H9 (cell line): ENCODE measurements at regions not wholly inside any gene's neighbourhood (a gene's known extent, or its start where the extent isn't known, plus 50 kb on each side); places are given as distances from the start of the nearest gene placed in this dataset.

Experiments used
- DNase-seq: peaks from one replicate; pipeline ENCODE4 v3.0.0-alpha.2; 2017
- H2AFZ ChIP-seq: one replicate; pipeline ENCODE4 v1.6.1; 2013; ENCODE audit warnings: mild to moderate bottlenecking, low read length, control low read depth, moderate library complexity
- H2AK5ac ChIP-seq: 2 replicates; pipeline ENCODE4 v1.6.1; 2013; ENCODE audit warnings: low read length, control low read depth, mixed read lengths; ENCODE audit not compliant: insufficient read length
- H2BK120ac ChIP-seq: one replicate; pipeline ENCODE4 v1.6.1; 2013; ENCODE audit warnings: low read depth, mild to moderate bottlenecking, low read length, control low read depth, inconsistent platforms; ENCODE audit not compliant: poor library complexity, severe bottlenecking
- H2BK12ac ChIP-seq: 2 replicates; pipeline ENCODE4 v1.6.1; 2013; ENCODE audit warnings: low read length, control low read depth, mixed read lengths, low read depth; ENCODE audit not compliant: insufficient read length
- H2BK15ac ChIP-seq: 2 replicates; pipeline ENCODE4 v1.6.1; 2013; ENCODE audit warnings: low read depth, low read length, control low read depth
- H2BK20ac ChIP-seq: one replicate; pipeline ENCODE4 v1.6.1; 2013; ENCODE audit warnings: low read depth, mild to moderate bottlenecking, low read length, control low read depth, inconsistent platforms; ENCODE audit not compliant: poor library complexity, severe bottlenecking
- H2BK5ac ChIP-seq: 2 replicates; pipeline ENCODE4 v1.6.1; 2013; ENCODE audit warnings: low read length, control low read depth, mixed read lengths; ENCODE audit not compliant: insufficient read length
- H3K14ac ChIP-seq: 2 replicates; pipeline ENCODE4 v1.6.1; 2013; ENCODE audit warnings: low read length, control low read depth; ENCODE audit not compliant: insufficient read depth
- H3K18ac ChIP-seq: 2 replicates; pipeline ENCODE4 v1.6.1; 2013; ENCODE audit warnings: low read depth, mild to moderate bottlenecking, mixed read lengths, low read length, control low read depth; ENCODE audit not compliant: insufficient read length
- H3K23ac ChIP-seq: 2 replicates; pipeline ENCODE4 v1.6.1; 2013; ENCODE audit warnings: low read length, control low read depth, mixed read lengths, low read depth; ENCODE audit not compliant: insufficient read length
- H3K23me2 ChIP-seq: 2 replicates; pipeline ENCODE4 v1.6.1; 2013; ENCODE audit warnings: low read depth, mild to moderate bottlenecking, mixed read lengths, low read length, control low read depth; ENCODE audit not compliant: insufficient read length, poor library complexity, severe bottlenecking
- H3K27ac ChIP-seq: 2 replicates; pipeline ENCODE4 v1.5.1; 2013; ENCODE audit warnings: low read length, control low read depth, mixed read lengths, low read depth; ENCODE audit not compliant: insufficient read length
- H3K27me3 ChIP-seq: 2 replicates; pipeline ENCODE4 v1.6.1; 2013; ENCODE audit warnings: low read length, control low read depth, inconsistent platforms; ENCODE audit not compliant: insufficient read depth
- H3K4ac ChIP-seq: 2 replicates; pipeline ENCODE4 v1.6.1; 2013; ENCODE audit warnings: low read depth, mild to moderate bottlenecking, control low read depth, inconsistent platforms, low read length, moderate library complexity
- H3K4me1 ChIP-seq: 2 replicates; pipeline ENCODE4 v1.6.1; 2013; ENCODE audit warnings: low read length, control low read depth, inconsistent platforms; ENCODE audit not compliant: insufficient read depth
- H3K4me2 ChIP-seq: 2 replicates; pipeline ENCODE4 v1.6.1; 2013; ENCODE audit warnings: low read length, control low read depth, mixed read lengths; ENCODE audit not compliant: insufficient read length, insufficient read depth
- H3K56ac ChIP-seq: 2 replicates; pipeline ENCODE4 v1.6.1; 2013; ENCODE audit warnings: low read depth, mild to moderate bottlenecking, mixed read lengths, low read length, control low read depth; ENCODE audit not compliant: insufficient read length
- H3K79me1 ChIP-seq: 2 replicates; pipeline ENCODE4 v1.6.1; 2013; ENCODE audit warnings: low read depth, mild to moderate bottlenecking, moderate library complexity, low read length, control low read depth, inconsistent platforms; ENCODE audit not compliant: insufficient read depth, poor library complexity, severe bottlenecking
- H3K79me2 ChIP-seq: 2 replicates; pipeline ENCODE4 v1.6.1; 2013; ENCODE audit warnings: low read length, control low read depth, inconsistent platforms; ENCODE audit not compliant: insufficient read depth
- H3K9ac ChIP-seq: 2 replicates; pipeline ENCODE4 v1.6.1; 2013; ENCODE audit warnings: low read length, control low read depth, mixed read lengths; ENCODE audit not compliant: insufficient read length; ENCODE audit errors: extremely low read depth
- H3K9me3 ChIP-seq: one replicate; pipeline ENCODE4 v1.6.1; 2013; ENCODE audit warnings: low read depth, low read length, inconsistent platforms; ENCODE audit not compliant: control insufficient read depth
- H3T11ph ChIP-seq: one replicate; pipeline ENCODE4 v1.6.1; 2013; ENCODE audit warnings: mild to moderate bottlenecking, low read length, control low read depth, inconsistent platforms
- H4K20me1 ChIP-seq: one replicate; pipeline ENCODE4 v1.6.1; 2013; ENCODE audit not compliant: control insufficient read depth, insufficient read length, insufficient read depth
- H4K5ac ChIP-seq: 2 replicates; pipeline ENCODE4 v1.6.1; 2013; ENCODE audit warnings: low read depth, mild to moderate bottlenecking, mixed read lengths, low read length, control low read depth; ENCODE audit not compliant: insufficient read length
- H4K8ac ChIP-seq: replicated peaks from 2 replicates; pipeline ENCODE4 v1.6.1; 2013; ENCODE audit warnings: low read length, control low read depth, mixed read lengths, low read depth; ENCODE audit not compliant: insufficient read length
- H4K91ac ChIP-seq: 2 replicates; pipeline ENCODE4 v1.6.1; 2013; ENCODE audit warnings: low read depth, mild to moderate bottlenecking, moderate library complexity, mixed read lengths, low read length, control low read depth; ENCODE audit not compliant: insufficient read length
- H3K27ac Mint-ChIP-seq, 3 experiments: 2 replicates in 2 of 3; 3 replicates in 1 of 3; pipeline ENCODE4 v1.8.0; 2020 to 2021; ENCODE audit warnings: mixed read lengths in 3 of 3, mild to moderate bottlenecking in 1 of 3, moderate library complexity in 1 of 3
- H3K27me3 Mint-ChIP-seq: 2 replicates; pipeline ENCODE4 v1.8.0; 2021; ENCODE audit warnings: low read depth, mild to moderate bottlenecking, moderate library complexity, mixed read lengths
- H3K36me3 Mint-ChIP-seq, 3 experiments: 2 replicates in 2 of 3; 3 replicates in 1 of 3; pipeline ENCODE4 v1.8.0; 2020 to 2021; ENCODE audit warnings: low read depth in 3 of 3, mixed read lengths in 3 of 3; ENCODE audit not compliant: insufficient read depth in 1 of 3
- H3K4me1 Mint-ChIP-seq, 2 experiments: 2 replicates each; pipeline ENCODE4 v1.8.0; 2020; ENCODE audit warnings: mixed read lengths in 2 of 2
- H3K4me3 Mint-ChIP-seq, 2 experiments: 2 replicates in 1 of 2; 3 replicates in 1 of 2; pipeline ENCODE4 v1.8.0; 2020 to 2021; ENCODE audit warnings: mild to moderate bottlenecking in 2 of 2, mixed read lengths in 2 of 2, moderate library complexity in 1 of 2
- H3K9me3 Mint-ChIP-seq, 2 experiments: 2 replicates in 1 of 2; 3 replicates in 1 of 2; pipeline ENCODE4 v1.8.0; 2020; ENCODE audit warnings: mild to moderate bottlenecking in 2 of 2, mixed read lengths in 2 of 2, moderate library complexity in 1 of 2
- WGBS: extraction: QIAGEN DNeasy Blood & Tissue Kit; methylation state at CpG from one replicate; pipeline ENCODE4 v1.1.7; 2013; ENCODE audit warnings: missing lambda C conversion rate, low lambda C conversion rate, mixed read lengths; ENCODE audit not compliant: insufficient read length; ENCODE audit errors: extremely low coverage; 5-methylcytosine and 5-hydroxymethylcytosine counted together
- TF ChIP-seq, protein P1 (sequence below): fragments of 200-600 bp; sonication (generic); conservative IDR thresholded peaks from 3 replicates; pipeline ENCODE4 v1.8.0; 2021; ENCODE audit warnings: antibody characterized with exemption, mild to moderate bottlenecking

DNA sequence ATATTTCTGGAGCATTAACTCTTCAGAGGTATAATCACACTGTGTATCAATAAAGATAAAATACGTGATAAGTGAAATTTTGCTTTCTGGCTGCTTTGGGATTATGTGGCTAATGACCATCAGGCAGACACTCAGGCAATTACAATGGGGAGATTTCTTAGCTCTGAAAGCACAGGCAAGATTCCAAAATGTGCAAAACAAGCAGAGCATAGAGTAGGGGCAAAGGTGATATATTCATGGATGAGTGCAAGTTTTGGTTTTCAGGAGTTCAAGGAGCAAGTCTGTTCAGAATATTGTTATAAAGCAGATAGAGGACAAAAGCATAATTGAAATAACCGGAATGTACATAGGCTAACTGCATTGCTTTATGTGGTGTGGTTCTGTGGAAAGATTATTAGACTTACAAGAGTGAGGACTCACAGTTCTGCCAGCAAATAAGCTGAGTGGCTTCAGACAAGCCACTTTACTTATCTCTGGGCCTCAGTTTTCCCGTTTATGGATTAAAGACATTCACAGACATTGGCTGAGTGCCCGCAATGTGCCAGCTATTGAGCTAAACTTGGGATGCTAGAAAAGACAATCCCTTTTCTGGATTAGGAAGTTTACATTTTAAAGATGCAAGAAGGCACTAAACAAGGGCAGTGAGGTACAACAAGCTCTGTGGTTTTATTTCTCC is 945.6 kb upstream of the ARRDC3 start:
- Histone ChIP-seq H3K4me1 (no peaks in the 10 kb centered on the region), H3K23me2 (no peaks in the 10 kb centered on the region), H3K79me2 (no peaks in the 10 kb centered on the region), H2AFZ (no peak overlapping the region), H4K5ac (no peak overlapping the region), H2BK120ac (no peak overlapping the region), H3K4ac (no peak overlapping the region), H4K8ac (no peak overlapping the region), H3K79me1 (no peaks in the 10 kb centered on the region), H2BK15ac (no peak overlapping the region), H4K91ac (no peak overlapping the region), H3K9ac (no peak overlapping the region), H2AK5ac (no peak overlapping the region), H2BK5ac (no peak overlapping the region), H4K20me1 (no peaks in the 10 kb centered on the region), H3K14ac (no peak overlapping the region), H3K27ac (no peak overlapping the region), H3K23ac (no peak overlapping the region), H3K56ac (no peak overlapping the region), H3K4me2 (no peak overlapping the region), H3T11ph (no peak overlapping the region), H2BK20ac (no peak overlapping the region), H3K9me3 (no peaks in the 10 kb centered on the region), H3K27me3 (no peaks in the 10 kb centered on the region), H2BK12ac (no peak overlapping the region), H3K18ac (no peak overlapping the region)
- Mint-ChIP-seq H3K4me3 (no peak overlapping the region), H3K27ac (no peak overlapping the region), H3K36me3 (no peaks in the 10 kb centered on the region), H3K27me3 (no peaks in the 10 kb centered on the region), H3K9me3 (no peaks in the 10 kb centered on the region), H3K4me1 (no peaks in the 10 kb centered on the region)
- no peak for DNase-seq
- no CpG with 5 or more reads among the region's 4 CpGs for WGBS
- TF ChIP-seq, protein P1, sequence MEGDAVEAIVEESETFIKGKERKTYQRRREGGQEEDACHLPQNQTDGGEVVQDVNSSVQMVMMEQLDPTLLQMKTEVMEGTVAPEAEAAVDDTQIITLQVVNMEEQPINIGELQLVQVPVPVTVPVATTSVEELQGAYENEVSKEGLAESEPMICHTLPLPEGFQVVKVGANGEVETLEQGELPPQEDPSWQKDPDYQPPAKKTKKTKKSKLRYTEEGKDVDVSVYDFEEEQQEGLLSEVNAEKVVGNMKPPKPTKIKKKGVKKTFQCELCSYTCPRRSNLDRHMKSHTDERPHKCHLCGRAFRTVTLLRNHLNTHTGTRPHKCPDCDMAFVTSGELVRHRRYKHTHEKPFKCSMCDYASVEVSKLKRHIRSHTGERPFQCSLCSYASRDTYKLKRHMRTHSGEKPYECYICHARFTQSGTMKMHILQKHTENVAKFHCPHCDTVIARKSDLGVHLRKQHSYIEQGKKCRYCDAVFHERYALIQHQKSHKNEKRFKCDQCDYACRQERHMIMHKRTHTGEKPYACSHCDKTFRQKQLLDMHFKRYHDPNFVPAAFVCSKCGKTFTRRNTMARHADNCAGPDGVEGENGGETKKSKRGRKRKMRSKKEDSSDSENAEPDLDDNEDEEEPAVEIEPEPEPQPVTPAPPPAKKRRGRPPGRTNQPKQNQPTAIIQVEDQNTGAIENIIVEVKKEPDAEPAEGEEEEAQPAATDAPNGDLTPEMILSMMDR: no peak
